Lung (tissue), 11 donors: ENCODE measurements at regions not wholly inside any gene's neighbourhood (a gene's known extent, or its start where the extent isn't known, plus 50 kb on each side); places are given as distances from the start of the nearest gene placed in this dataset.
A peak's percentile ranks its signal among the peaks of the same experiment; 100 is the strongest.

Source experiments
- ATAC-seq: fragments of 200-7000 bp; cut with Tn5 transposase; one replicate; pipeline ENCODE4 v1.9.1; 2020; ENCODE audit warnings: moderate number of reproducible peaks; ENCODE audit not compliant: insufficient read depth, low FRiP score
- DNase-seq, 3 donors: peaks; one replicate each; pipeline ENCODE4 v3.0.0-alpha.2; 2013 to 2017
- H3K27ac ChIP-seq, 2 donors: one replicate each; pipeline ENCODE4 v1.5.1; 2013; ENCODE audit warnings: mild to moderate bottlenecking in 2 of 2, moderate library complexity in 2 of 2, control low read depth in 1 of 2, inconsistent platforms in 1 of 2, low read depth in 1 of 2, low read length in 1 of 2
- H3K27me3 ChIP-seq, 3 donors: one replicate each; pipeline ENCODE4 v1.5.1; 2013; ENCODE audit warnings: low read length in 2 of 3; ENCODE audit not compliant: control insufficient read depth in 3 of 3, insufficient read depth in 3 of 3
- H3K36me3 ChIP-seq, 4 donors: one replicate each; pipeline ENCODE4 v1.5.1; 2013; ENCODE audit warnings: low read length in 4 of 4, mild to moderate bottlenecking in 1 of 4, moderate library complexity in 1 of 4; ENCODE audit not compliant: control insufficient read depth in 4 of 4, insufficient read depth in 4 of 4
- H3K4me1 ChIP-seq, 5 donors: one replicate each; pipeline ENCODE4 v1.5.1; 2013; ENCODE audit warnings: low read length in 5 of 5, mild to moderate bottlenecking in 2 of 5, moderate library complexity in 1 of 5; ENCODE audit not compliant: control insufficient read depth in 5 of 5, insufficient read depth in 5 of 5
- H3K4me3 ChIP-seq: one replicate; pipeline ENCODE4 v1.5.1; 2013; ENCODE audit warnings: mild to moderate bottlenecking, control low read depth, moderate library complexity
- H3K9ac ChIP-seq, 2 donors: one replicate each; pipeline ENCODE4 v1.5.1; 2013; ENCODE audit warnings: low read length in 2 of 2, control low read depth in 1 of 2; ENCODE audit not compliant: insufficient read depth in 1 of 2
- H3K9me3 ChIP-seq, 4 donors: one replicate each; pipeline ENCODE4 v1.5.1; 2013; ENCODE audit warnings: low read length in 3 of 4, mild to moderate bottlenecking in 1 of 4, moderate library complexity in 1 of 4; ENCODE audit not compliant: control insufficient read depth in 4 of 4, insufficient read depth in 3 of 4
- WGBS, 2 donors: extraction: QIAGEN DNeasy Blood & Tissue Kit; methylation state at CpG; one replicate each; pipeline ENCODE4 v1.1.7; 2013; 5-methylcytosine and 5-hydroxymethylcytosine counted together
- TF ChIP-seq, protein P1 (sequence below): IDR thresholded peaks from 2 replicates; pipeline ENCODE4 v1.5.1; 2012; ENCODE audit warnings: mild to moderate bottlenecking; ENCODE audit errors: control extremely low read depth, extremely low read depth
- donor health status: control.
- donor health status: control.
- donor health status: Bipolar disorder and iron deficiency.
- donor health status: healthy.
- donor health status: DM: yes; HTN: yes; CAD: no.

DNA sequence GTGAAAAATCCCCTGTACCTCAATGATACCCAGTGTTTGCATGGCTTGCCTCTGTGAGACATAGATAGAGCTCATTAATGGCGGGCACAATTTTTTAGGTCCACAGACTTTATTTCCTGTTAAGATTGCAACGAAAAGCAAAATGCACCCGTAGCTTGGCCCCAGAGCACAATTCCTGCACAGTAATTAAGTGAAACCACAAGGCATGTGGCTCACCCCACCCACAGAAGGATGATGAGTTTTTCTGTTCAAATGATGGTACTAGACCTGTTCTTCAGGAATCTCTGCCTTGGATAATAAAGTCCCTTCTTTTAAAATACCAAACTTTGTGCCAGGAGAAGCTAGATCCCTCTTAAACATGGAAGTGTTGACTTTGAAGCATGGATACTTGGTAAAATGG is 738.1 kb downstream of the QKI start:
- ATAC-seq (no peak), DNase-seq (no peak)
- H3K27ac ChIP-seq, result peak overlapping the region in 1 of 2 donors; percentile 4
- TF ChIP-seq, protein P1, sequence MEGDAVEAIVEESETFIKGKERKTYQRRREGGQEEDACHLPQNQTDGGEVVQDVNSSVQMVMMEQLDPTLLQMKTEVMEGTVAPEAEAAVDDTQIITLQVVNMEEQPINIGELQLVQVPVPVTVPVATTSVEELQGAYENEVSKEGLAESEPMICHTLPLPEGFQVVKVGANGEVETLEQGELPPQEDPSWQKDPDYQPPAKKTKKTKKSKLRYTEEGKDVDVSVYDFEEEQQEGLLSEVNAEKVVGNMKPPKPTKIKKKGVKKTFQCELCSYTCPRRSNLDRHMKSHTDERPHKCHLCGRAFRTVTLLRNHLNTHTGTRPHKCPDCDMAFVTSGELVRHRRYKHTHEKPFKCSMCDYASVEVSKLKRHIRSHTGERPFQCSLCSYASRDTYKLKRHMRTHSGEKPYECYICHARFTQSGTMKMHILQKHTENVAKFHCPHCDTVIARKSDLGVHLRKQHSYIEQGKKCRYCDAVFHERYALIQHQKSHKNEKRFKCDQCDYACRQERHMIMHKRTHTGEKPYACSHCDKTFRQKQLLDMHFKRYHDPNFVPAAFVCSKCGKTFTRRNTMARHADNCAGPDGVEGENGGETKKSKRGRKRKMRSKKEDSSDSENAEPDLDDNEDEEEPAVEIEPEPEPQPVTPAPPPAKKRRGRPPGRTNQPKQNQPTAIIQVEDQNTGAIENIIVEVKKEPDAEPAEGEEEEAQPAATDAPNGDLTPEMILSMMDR, result no peak
- H3K9ac ChIP-seq, result no peak overlapping the region
- peaks cover 0 to 10% (median 0%) of the 10 kb centered on the region in 5 donors for H3K4me1 ChIP-seq
- H3K4me3 ChIP-seq, result no peak overlapping the region
- 69 to 87% methylated on average over 3 of the region's 3 CpGs for WGBS, 2 donors
- peaks cover 0 to 4% (median 0%) of the 10 kb centered on the region in 4 donors for H3K9me3 ChIP-seq
- no peaks in the 10 kb centered on the region for H3K36me3 ChIP-seq
- no peaks in the 10 kb centered on the region for H3K27me3 ChIP-seq

GRCh38 chr6:164151161-164152120 is 736.9 kb downstream of the QKI start:
- H3K27ac ChIP-seq, result peak overlapping the region in 1 of 2 donors; percentile 55
- TF ChIP-seq, protein P1, result no peak
- H3K4me1 ChIP-seq, result peaks cover 0 to 10% (median 0%) of the 10 kb centered on the region in 5 donors
- no peak for ATAC-seq
- WGBS, 2 donors, result 60 to 77% methylated on average over 19 of the region's 19 CpGs
- H3K36me3 ChIP-seq, result no peaks in the 10 kb centered on the region
- peak in 2 of 3 donors; percentile 26 to 56 for DNase-seq
- no peak overlapping the region for H3K9ac ChIP-seq
- no peak overlapping the region for H3K4me3 ChIP-seq
- no peaks in the 10 kb centered on the region for H3K27me3 ChIP-seq
- no peaks in the 10 kb centered on the region for H3K9me3 ChIP-seq

- H3K27ac ChIP-seq, result no peak overlapping the region
- 92 to 96% methylated on average over 8 of the region's 8 CpGs for WGBS, 2 donors
- ATAC-seq (no peak), DNase-seq (no peak)
- no peaks in the 10 kb centered on the region for H3K36me3 ChIP-seq
- TF ChIP-seq, protein P1, result no peak
- H3K4me1 ChIP-seq, result peaks cover 0 to 10% (median 0%) of the 10 kb centered on the region in 5 donors
- H3K9ac ChIP-seq, result no peak overlapping the region
- no peak overlapping the region for H3K4me3 ChIP-seq
- H3K9me3 ChIP-seq, result no peaks in the 10 kb centered on the region
- no peaks in the 10 kb centered on the region for H3K27me3 ChIP-seq
These were observed 735.7 kb downstream of the QKI start for GRCh38 chr6:164150232-164150631.
